ENCODE measurements at regions not wholly inside any gene's neighbourhood (a gene's known extent, or its start where the extent isn't known, plus 50 kb on each side); places are given as distances from the start of the nearest gene placed in this dataset.

GRCh38 chr20:48458003-48458377 lies 369.8 kb downstream of the PREX1 start:
- TF ChIP-seq CTCF (IDR thresholded peaks at IDR 0.05) (no peak), POLR2A (IDR thresholded peaks at IDR 0.05) (no peak)

All from esophagus squamous epithelium (tissue), 4 donors.